Astrocyte (in vitro differentiated cells and primary cell): ENCODE measurements at regions not wholly inside any gene's neighbourhood (a gene's known extent, or its start where the extent isn't known, plus 50 kb on each side); places are given as distances from the start of the nearest gene placed in this dataset.

ENCODE experiments used
- CTCF ChIP-seq: IDR thresholded peaks from 2 replicates; pipeline ENCODE4 v1.5.1; 2011; ENCODE audit warnings: low read depth, mild to moderate bottlenecking, inconsistent platforms, low read length, moderate library complexity; ENCODE audit not compliant: insufficient read depth
- EZH2 ChIP-seq: IDR thresholded peaks from 2 replicates; pipeline ENCODE4 v1.6.1; 2012; ENCODE audit warnings: mild to moderate bottlenecking, low read length, inconsistent platforms; ENCODE audit not compliant: insufficient read depth

- TF ChIP-seq CTCF (no peak), EZH2 (no peak)
Observed at GRCh38 chr4:189237340-189237739, 703.3 kb upstream of the FRG1 start.
